Vagina (tissue), 2 donors: ENCODE measurements at regions not wholly inside any gene's neighbourhood (a gene's known extent, or its start where the extent isn't known, plus 50 kb on each side); places are given as distances from the start of the nearest gene placed in this dataset.

Experiments used
- DNase-seq, 2 donors: peaks; one replicate each; pipeline ENCODE4 v3.0.0-alpha.2; 2017; ENCODE audit errors: extremely low spot score in 2 of 2
- H3K27ac ChIP-seq: fragments of 200-600 bp; sonication (generic); one replicate; pipeline ENCODE4 v1.5.1; 2019
- H3K27me3 ChIP-seq: fragments of 200-600 bp; sonication (generic); one replicate; pipeline ENCODE4 v1.5.1; 2019
- H3K36me3 ChIP-seq, 2 donors: fragments of 200-600 bp; sonication (generic); one replicate each; pipeline ENCODE4 v1.5.1; 2017 to 2019
- H3K4me1 ChIP-seq: fragments of 200-600 bp; sonication (generic); one replicate; pipeline ENCODE4 v1.5.1; 2019
- H3K4me3 ChIP-seq, 2 donors: fragments of 200-600 bp; sonication (generic); 1 replicate in 1 of 2; 2 replicates in 1 of 2; pipeline ENCODE4 v1.5.1; 2016 to 2019
- H3K9me3 ChIP-seq: fragments of 200-600 bp; sonication (generic); one replicate; pipeline ENCODE4 v1.5.1; 2019
- POLR2A ChIP-seq, 2 donors: fragments of 450-650 bp; IDR thresholded peaks; one replicate each; pipeline ENCODE4 v1.6.1; 2017; ENCODE audit warnings: antibody characterized with exemption in 2 of 2, mild to moderate bottlenecking in 2 of 2, moderate library complexity in 2 of 2
- POLR2AphosphoS5 ChIP-seq, 2 donors: sonication (generic); formaldehyde crosslinking; IDR thresholded peaks; one replicate each; pipeline ENCODE4 v1.9.0; 2017; ENCODE audit warnings: antibody characterized with exemption in 2 of 2, mild to moderate bottlenecking in 2 of 2, low read depth in 1 of 2; ENCODE audit not compliant: insufficient read depth in 1 of 2
- intact Hi-C: fragments of 100-400 bp; cut with DNase I; formaldehyde crosslinking; loops from one replicate; pipeline ENCODE4 v1.15.1; 2023
- TF ChIP-seq, protein P1 (sequence below), 3 experiments: fragments of 450-650 bp in 2 of 3; fragments of 200-600 bp in 1 of 3; sonication (generic) in 1 of 3; IDR thresholded peaks; one replicate each; pipeline ENCODE4 v1.5.1; 2017 to 2019; ENCODE audit warnings: antibody characterized with exemption in 3 of 3, mild to moderate bottlenecking in 2 of 3, moderate library complexity in 2 of 3

DNA sequence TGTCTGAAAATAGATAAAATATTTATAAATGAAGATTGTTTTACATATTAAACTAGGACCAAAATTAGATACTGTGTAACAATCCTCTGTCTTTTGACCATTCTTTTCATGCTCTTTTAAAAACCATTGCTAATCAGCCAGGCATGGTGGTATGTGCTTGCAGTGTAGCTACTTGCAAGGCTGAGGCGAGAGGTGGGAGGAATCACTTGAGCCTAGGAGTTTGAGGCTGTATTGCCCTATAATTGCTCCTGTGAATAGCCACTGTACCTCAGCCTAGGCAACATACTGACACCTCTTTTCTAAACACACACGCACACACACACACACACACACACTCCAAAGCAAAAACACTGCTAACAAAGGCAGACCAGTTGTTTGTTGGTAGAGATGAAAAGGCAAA, 259.2 kb downstream of the JRKL start:
- H3K4me1 ChIP-seq, result no peaks in the 10 kb centered on the region
- no peaks in the 10 kb centered on the region for H3K36me3 ChIP-seq
- no peak overlapping the region for H3K27ac ChIP-seq
- DNase-seq, result no peak
- no peaks in the 10 kb centered on the region for H3K27me3 ChIP-seq
- TF ChIP-seq, protein P1, sequence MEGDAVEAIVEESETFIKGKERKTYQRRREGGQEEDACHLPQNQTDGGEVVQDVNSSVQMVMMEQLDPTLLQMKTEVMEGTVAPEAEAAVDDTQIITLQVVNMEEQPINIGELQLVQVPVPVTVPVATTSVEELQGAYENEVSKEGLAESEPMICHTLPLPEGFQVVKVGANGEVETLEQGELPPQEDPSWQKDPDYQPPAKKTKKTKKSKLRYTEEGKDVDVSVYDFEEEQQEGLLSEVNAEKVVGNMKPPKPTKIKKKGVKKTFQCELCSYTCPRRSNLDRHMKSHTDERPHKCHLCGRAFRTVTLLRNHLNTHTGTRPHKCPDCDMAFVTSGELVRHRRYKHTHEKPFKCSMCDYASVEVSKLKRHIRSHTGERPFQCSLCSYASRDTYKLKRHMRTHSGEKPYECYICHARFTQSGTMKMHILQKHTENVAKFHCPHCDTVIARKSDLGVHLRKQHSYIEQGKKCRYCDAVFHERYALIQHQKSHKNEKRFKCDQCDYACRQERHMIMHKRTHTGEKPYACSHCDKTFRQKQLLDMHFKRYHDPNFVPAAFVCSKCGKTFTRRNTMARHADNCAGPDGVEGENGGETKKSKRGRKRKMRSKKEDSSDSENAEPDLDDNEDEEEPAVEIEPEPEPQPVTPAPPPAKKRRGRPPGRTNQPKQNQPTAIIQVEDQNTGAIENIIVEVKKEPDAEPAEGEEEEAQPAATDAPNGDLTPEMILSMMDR (IDR thresholded peaks at IDR 0.05), result no peak
- TF ChIP-seq POLR2A (IDR thresholded peaks at IDR 0.05), result no peak
- TF ChIP-seq POLR2AphosphoS5 (IDR thresholded peaks at IDR 0.05; ENCODE audit: insufficient read depth in 1 of 2, low read depth in 1 of 2), result no peak
- intact Hi-C loops, result no loop called here
- no peaks in the 10 kb centered on the region for H3K9me3 ChIP-seq
- no peak overlapping the region for H3K4me3 ChIP-seq

DNA sequence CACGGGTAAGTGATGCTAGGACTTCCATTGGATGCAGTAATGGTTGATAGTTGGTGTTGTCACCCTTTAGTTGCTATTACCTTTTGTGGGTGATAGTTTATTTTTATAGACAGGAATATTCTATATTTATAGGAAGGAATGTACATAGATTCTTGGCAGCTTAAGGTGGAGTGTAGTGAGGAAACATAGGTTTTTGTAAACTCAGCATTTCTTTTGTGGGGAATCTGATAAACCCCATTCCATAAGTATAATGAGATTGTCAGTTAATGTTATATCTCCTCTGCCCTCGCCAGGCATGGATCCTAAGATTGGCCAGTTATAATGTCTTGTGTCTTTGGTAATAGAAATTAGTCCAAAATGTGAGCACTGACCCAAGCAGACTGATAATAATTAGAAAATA, 262.7 kb downstream of the JRKL start:
- no peak overlapping the region for H3K4me3 ChIP-seq
- no peaks in the 10 kb centered on the region for H3K4me1 ChIP-seq
- no peaks in the 10 kb centered on the region for H3K9me3 ChIP-seq
- H3K27me3 ChIP-seq, result no peaks in the 10 kb centered on the region
- TF ChIP-seq, protein P1 (IDR thresholded peaks at IDR 0.05), result no peak
- TF ChIP-seq POLR2AphosphoS5 (IDR thresholded peaks at IDR 0.05; ENCODE audit: insufficient read depth in 1 of 2, low read depth in 1 of 2) (no peak), POLR2A (IDR thresholded peaks at IDR 0.05) (no peak)
- intact Hi-C loops, result no loop called here
- no peaks in the 10 kb centered on the region for H3K36me3 ChIP-seq
- H3K27ac ChIP-seq, result no peak overlapping the region
- no peak for DNase-seq

DNA sequence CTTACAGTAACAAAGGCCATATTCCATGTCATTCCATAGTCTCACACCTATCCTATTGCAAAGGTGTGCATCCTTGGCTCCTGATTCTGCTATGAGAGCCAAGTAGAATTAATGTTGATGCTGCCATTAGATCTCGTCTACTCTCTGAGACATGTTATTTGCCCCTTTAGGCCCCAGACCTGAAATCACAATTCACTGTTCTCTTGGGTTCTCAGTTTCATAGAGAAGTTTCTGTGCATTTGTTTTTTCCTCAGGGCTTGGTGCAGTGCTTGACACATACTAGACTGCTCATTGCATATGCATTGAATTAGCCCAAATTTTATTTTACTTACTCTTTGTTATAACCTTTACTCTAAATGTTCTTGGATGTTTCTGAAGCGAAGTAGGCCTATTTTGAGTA, 265.7 kb downstream of the JRKL start:
- Histone ChIP-seq H3K27ac (no peak overlapping the region), H3K4me1 (no peaks in the 10 kb centered on the region), H3K9me3 (no peaks in the 10 kb centered on the region), H3K27me3 (no peaks in the 10 kb centered on the region), H3K4me3 (no peak overlapping the region), H3K36me3 (no peaks in the 10 kb centered on the region)
- intact Hi-C loops, result no loop called here
- no peak for DNase-seq
- TF ChIP-seq, protein P1 (IDR thresholded peaks at IDR 0.05), result no peak
- TF ChIP-seq POLR2AphosphoS5 (IDR thresholded peaks at IDR 0.05; ENCODE audit: insufficient read depth in 1 of 2, low read depth in 1 of 2) (no peak), POLR2A (IDR thresholded peaks at IDR 0.05) (no peak)

DNA sequence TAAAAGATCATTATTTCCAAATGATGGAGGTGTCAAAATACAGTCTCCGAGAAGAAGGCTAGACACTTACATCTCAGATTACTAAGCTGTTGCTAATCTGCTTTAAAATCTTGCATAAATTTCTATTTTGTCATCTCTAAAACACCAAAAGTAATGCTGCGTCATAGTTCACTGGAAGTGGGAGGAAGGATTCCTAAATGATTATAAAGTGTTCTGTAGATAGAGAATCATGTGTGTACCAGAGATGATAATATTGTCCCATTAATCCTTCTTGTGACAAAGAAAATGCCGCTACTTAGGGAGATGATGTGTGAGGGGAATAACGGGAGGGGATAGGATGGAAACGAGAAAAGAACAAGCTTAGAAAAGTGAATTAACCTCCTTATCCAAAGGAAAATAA, 268.6 kb downstream of the JRKL start:
- no peak overlapping the region for H3K27ac ChIP-seq
- H3K36me3 ChIP-seq, result no peaks in the 10 kb centered on the region
- H3K9me3 ChIP-seq, result no peaks in the 10 kb centered on the region
- no peak for DNase-seq
- H3K4me3 ChIP-seq, result no peak overlapping the region
- no peaks in the 10 kb centered on the region for H3K4me1 ChIP-seq
- no peak for TF ChIP-seq POLR2A (IDR thresholded peaks at IDR 0.05)
- H3K27me3 ChIP-seq, result no peaks in the 10 kb centered on the region
- intact Hi-C loops, result no loop called here

DNA sequence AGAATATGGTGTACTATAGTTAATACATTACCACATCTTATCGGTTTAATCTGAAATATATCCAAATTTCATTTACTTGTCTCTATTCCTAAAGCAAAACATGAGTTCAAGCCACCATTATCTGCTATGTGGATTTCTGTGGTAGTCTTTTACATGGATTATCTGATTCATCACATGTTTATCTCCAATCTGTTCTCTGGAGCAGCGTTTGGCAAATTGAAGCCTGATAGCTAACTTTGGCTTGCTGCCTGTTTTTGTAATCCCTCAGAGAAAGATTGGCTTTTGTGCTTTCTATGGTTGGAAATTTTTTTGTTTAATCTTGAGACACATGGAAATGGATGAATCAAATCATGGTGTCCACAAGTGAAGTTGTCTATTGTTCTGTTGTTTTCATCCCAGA, 274.3 kb downstream of the JRKL start:
- H3K27ac ChIP-seq, result no peak overlapping the region
- TF ChIP-seq, protein P1 (IDR thresholded peaks at IDR 0.05), result no peak
- TF ChIP-seq POLR2A (IDR thresholded peaks at IDR 0.05) (no peak), POLR2AphosphoS5 (IDR thresholded peaks at IDR 0.05; ENCODE audit: insufficient read depth in 1 of 2, low read depth in 1 of 2) (no peak)

More for the DNA sequence above, 274.3 kb downstream of the JRKL start:
- intact Hi-C loops, result no loop called here
- Histone ChIP-seq H3K9me3 (no peaks in the 10 kb centered on the region), H3K4me1 (no peaks in the 10 kb centered on the region), H3K27me3 (no peaks in the 10 kb centered on the region), H3K4me3 (no peak overlapping the region), H3K36me3 (no peaks in the 10 kb centered on the region)
- DNase-seq, result no peak
